HEK293 (cell line): ENCODE measurements at regions not wholly inside any gene's neighbourhood (a gene's known extent, or its start where the extent isn't known, plus 50 kb on each side); places are given as distances from the start of the nearest gene placed in this dataset.

Experiments used
- CTCF ChIA-PET: fragments of 350-600 bp; formaldehyde crosslinking; extraction: SDS; loops from one replicate; lab custom pipeline; 2021; ENCODE audit warnings: antibody characterized with exemption; lab: Yijun Ruan, JAX
- POLR2A ChIA-PET: fragments of 300-600 bp; formaldehyde crosslinking; extraction: SDS; loops from one replicate; lab custom pipeline; 2020; ENCODE audit warnings: antibody characterized with exemption, inconsistent platforms; lab: Yijun Ruan, JAX
- H3K27ac ChIP-seq: fragments of 200-500 bp; sonication (Bioruptor generic); 2 replicates; pipeline ENCODE4 v1.5.1; 2014; ENCODE audit warnings: low read depth, low read length, control low read depth, inconsistent platforms; ENCODE audit errors: extremely low read depth
- H3K36me3 ChIP-seq, 2 experiments: fragments of 200-500 bp in 1 of 2; sonication (Bioruptor generic) in 1 of 2; 1 replicate in 1 of 2; 2 replicates in 1 of 2; pipeline ENCODE4 v1.5.1; 2014 to 2017; ENCODE audit warnings: inconsistent platforms in 2 of 2, low read length in 2 of 2; ENCODE audit not compliant: control insufficient read depth in 2 of 2, insufficient read depth in 1 of 2
- H3K4me1 ChIP-seq: fragments of 200-500 bp; sonication (Bioruptor generic); 2 replicates; pipeline ENCODE4 v1.5.1; 2014; ENCODE audit warnings: mild to moderate bottlenecking, low read length, inconsistent platforms; ENCODE audit not compliant: control insufficient read depth, insufficient read depth
- H3K4me3 ChIP-seq: 2 replicates; pipeline ENCODE4 v1.5.1; 2011; ENCODE audit warnings: low read depth, mild to moderate bottlenecking, control low read depth, low read length, moderate library complexity
- H3K9me3 ChIP-seq: fragments of 200-500 bp; sonication (Bioruptor generic); 2 replicates; pipeline ENCODE4 v1.5.1; 2014; ENCODE audit warnings: low read depth, low read length, inconsistent platforms; ENCODE audit not compliant: control insufficient read depth, insufficient read depth
- ELK4 ChIP-seq: IDR thresholded peaks from 2 replicates; pipeline ENCODE4 v1.6.1; 2011; ENCODE audit warnings: mild to moderate bottlenecking, low read depth, low read length, borderline replicate concordance
- GLIS2 ChIP-seq: fragments of 450-650 bp; formaldehyde crosslinking; IDR thresholded peaks from 2 replicates; pipeline ENCODE4 v1.5.1; 2016; ENCODE audit warnings: missing biosample characterization, missing genetic modification characterization
- KLF17 ChIP-seq: fragments of 450-650 bp; formaldehyde crosslinking; IDR thresholded peaks from 2 replicates; pipeline ENCODE4 v1.5.1; 2016; ENCODE audit warnings: missing biosample characterization, missing genetic modification characterization
- REST ChIP-seq: fragments of 450-650 bp; formaldehyde crosslinking; IDR thresholded peaks from 2 replicates; pipeline ENCODE4 v1.5.1; 2016; ENCODE audit warnings: missing biosample characterization, missing genetic modification characterization
- SP7 ChIP-seq: fragments of 450-650 bp; formaldehyde crosslinking; IDR thresholded peaks from 2 replicates; pipeline ENCODE4 v1.5.1; 2016; ENCODE audit warnings: missing biosample characterization, missing genetic modification characterization
- ZBTB48 ChIP-seq: fragments of 450-650 bp; formaldehyde crosslinking; IDR thresholded peaks from 2 replicates; pipeline ENCODE4 v1.5.1; 2016; ENCODE audit warnings: missing biosample characterization, missing genetic modification characterization
- ZFP69B ChIP-seq: fragments of 450-650 bp; formaldehyde crosslinking; IDR thresholded peaks from 2 replicates; pipeline ENCODE4 v1.5.1; 2016; ENCODE audit warnings: missing biosample characterization, missing genetic modification characterization
- ZNF184 ChIP-seq: fragments of 450-650 bp; IDR thresholded peaks from 2 replicates; pipeline ENCODE4 v1.5.1; 2018; ENCODE audit warnings: missing biosample characterization, mild to moderate bottlenecking, missing genetic modification characterization
- ZNF292 ChIP-seq: fragments of 450-650 bp; formaldehyde crosslinking; IDR thresholded peaks from 2 replicates; pipeline ENCODE4 v1.5.1; 2016; ENCODE audit warnings: low read depth, missing biosample characterization, missing genetic modification characterization, borderline replicate concordance
- ZNF350 ChIP-seq: fragments of 450-650 bp; formaldehyde crosslinking; IDR thresholded peaks from 2 replicates; pipeline ENCODE4 v1.5.0; 2017; ENCODE audit warnings: missing biosample characterization, mild to moderate bottlenecking, missing genetic modification characterization
- ZNF426 ChIP-seq: fragments of 450-650 bp; formaldehyde crosslinking; IDR thresholded peaks from 2 replicates; pipeline ENCODE4 v1.5.1; 2017; ENCODE audit warnings: missing biosample characterization, missing genetic modification characterization, mild to moderate bottlenecking, inconsistent platforms, moderate library complexity
- ZNF561 ChIP-seq: fragments of 450-650 bp; IDR thresholded peaks from 2 replicates; pipeline ENCODE4 v1.5.1; 2018; ENCODE audit warnings: missing biosample characterization, missing genetic modification characterization, borderline replicate concordance
- ZNF610 ChIP-seq: fragments of 450-650 bp; formaldehyde crosslinking; IDR thresholded peaks from 2 replicates; pipeline ENCODE4 v1.5.1; 2016; ENCODE audit warnings: missing biosample characterization, missing genetic modification characterization, borderline replicate concordance
- ZNF623 ChIP-seq: fragments of 450-650 bp; formaldehyde crosslinking; IDR thresholded peaks from 2 replicates; pipeline ENCODE4 v1.5.1; 2016; ENCODE audit warnings: missing biosample characterization, missing genetic modification characterization
- ZNF704 ChIP-seq: fragments of 450-650 bp; formaldehyde crosslinking; IDR thresholded peaks from 2 replicates; pipeline ENCODE4 v1.5.1; 2016; ENCODE audit warnings: missing biosample characterization, missing genetic modification characterization
- ZSCAN16 ChIP-seq: fragments of 450-650 bp; formaldehyde crosslinking; IDR thresholded peaks from 2 replicates; pipeline ENCODE4 v1.5.1; 2016; ENCODE audit warnings: missing biosample characterization, missing genetic modification characterization
- ZSCAN23 ChIP-seq: fragments of 450-650 bp; formaldehyde crosslinking; IDR thresholded peaks from 2 replicates; pipeline ENCODE4 v1.5.1; 2016; ENCODE audit warnings: missing biosample characterization, missing genetic modification characterization
- ZXDB ChIP-seq: fragments of 450-650 bp; formaldehyde crosslinking; IDR thresholded peaks from 2 replicates; pipeline ENCODE4 v1.5.1; 2016; ENCODE audit warnings: missing biosample characterization, missing genetic modification characterization

GRCh38 chr4:123474817-123475216 lies 78.2 kb downstream of the SPRY1 start:
- Histone ChIP-seq H3K4me3 (no peak overlapping the region), H3K36me3 (no peaks in the 10 kb centered on the region), H3K9me3 (no peaks in the 10 kb centered on the region), H3K27ac (no peak overlapping the region), H3K4me1 (peaks cover 6% of the 10 kb centered on the region; the same call in 1 of the 2 replicates)
- CTCF ChIA-PET, result interaction anchor here (0.6 kb wide), 1 partner anchor 62 kb away, joined by 3 read pairs; no protein-coding TSS in a partner anchor
- no peak for TF ChIP-seq ZNF561
- TF ChIP-seq REST (tag by site-specific recombination), result peak; percentile 81
- POLR2A ChIA-PET, result no interaction called here

- TF ChIP-seq ZBTB48 (no peak), ZSCAN23 (tag by site-specific recombination) (no peak)
- TF ChIP-seq, all 188 proteins: peak for 0
- CTCF ChIA-PET, result no interaction called here
- H3K9me3 ChIP-seq, result no peaks in the 10 kb centered on the region
- H3K27ac ChIP-seq, result no peak overlapping the region
- H3K4me3 ChIP-seq, result no peak overlapping the region
- POLR2A ChIA-PET, result no interaction called here
- H3K4me1 ChIP-seq, result peaks cover 7% of the 10 kb centered on the region; the same call in 1 of the 2 replicates
- H3K36me3 ChIP-seq, result no peaks in the 10 kb centered on the region
Observed at GRCh38 chr4:123476089-123476488, 79.5 kb downstream of the SPRY1 start.

GRCh38 chr4:123477711-123478209 lies 81.2 kb downstream of the SPRY1 start:
- ChIA-PET POLR2A (no interaction called here), CTCF (no interaction called here)
- no peak overlapping the region for H3K4me3 ChIP-seq
- H3K9me3 ChIP-seq, result no peaks in the 10 kb centered on the region
- TF ChIP-seq ELK4 (no peak), ZSCAN16 (tag by site-specific recombination) (no peak), ZNF292 (tag by site-specific recombination) (no peak), KLF17 (tag by site-specific recombination) (no peak), SP7 (tag by site-specific recombination) (no peak), ZNF350 (tag by site-specific recombination) (no peak), ZNF426 (tag by site-specific recombination) (no peak), ZXDB (tag by site-specific recombination) (no peak), ZNF184 (tag by site-specific recombination) (no peak), ZNF623 (tag by site-specific recombination) (no peak), ZFP69B (tag by site-specific recombination) (no peak), ZNF704 (tag by site-specific recombination) (no peak), ZNF610 (tag by site-specific recombination) (no peak), GLIS2 (tag by site-specific recombination) (no peak)
- H3K4me1 ChIP-seq, result peaks cover 7% of the 10 kb centered on the region; the same call in 1 of the 2 replicates
- H3K36me3 ChIP-seq, result no peaks in the 10 kb centered on the region
- H3K27ac ChIP-seq, result no peak overlapping the region
